ENCODE measurements at regions not wholly inside any gene's neighbourhood (a gene's known extent, or its start where the extent isn't known, plus 50 kb on each side); places are given as distances from the start of the nearest gene placed in this dataset.

DNA sequence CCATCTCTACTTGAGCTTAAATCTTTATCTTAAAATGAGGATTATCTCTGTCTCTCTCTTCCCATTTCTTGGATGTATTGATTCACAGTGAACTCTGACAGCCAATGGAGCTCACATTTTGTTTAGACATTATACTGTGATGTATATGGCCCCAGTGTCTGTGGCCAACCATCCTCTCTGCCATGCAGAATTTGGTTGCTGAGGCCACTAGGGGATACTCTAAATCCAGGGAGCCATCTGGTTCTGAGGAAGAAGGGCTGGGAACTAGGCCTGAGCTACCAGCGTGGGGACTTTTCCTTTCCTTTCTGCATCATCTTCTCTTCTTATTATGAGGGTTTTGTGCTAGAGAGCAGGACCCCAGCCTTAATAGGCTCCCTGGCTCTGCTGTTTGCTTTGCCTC, 59.1 kb upstream of the RIPOR2 start:
- H3K36me3 ChIP-seq, result no peaks in the 10 kb centered on the region
- TF ChIP-seq, protein P1, sequence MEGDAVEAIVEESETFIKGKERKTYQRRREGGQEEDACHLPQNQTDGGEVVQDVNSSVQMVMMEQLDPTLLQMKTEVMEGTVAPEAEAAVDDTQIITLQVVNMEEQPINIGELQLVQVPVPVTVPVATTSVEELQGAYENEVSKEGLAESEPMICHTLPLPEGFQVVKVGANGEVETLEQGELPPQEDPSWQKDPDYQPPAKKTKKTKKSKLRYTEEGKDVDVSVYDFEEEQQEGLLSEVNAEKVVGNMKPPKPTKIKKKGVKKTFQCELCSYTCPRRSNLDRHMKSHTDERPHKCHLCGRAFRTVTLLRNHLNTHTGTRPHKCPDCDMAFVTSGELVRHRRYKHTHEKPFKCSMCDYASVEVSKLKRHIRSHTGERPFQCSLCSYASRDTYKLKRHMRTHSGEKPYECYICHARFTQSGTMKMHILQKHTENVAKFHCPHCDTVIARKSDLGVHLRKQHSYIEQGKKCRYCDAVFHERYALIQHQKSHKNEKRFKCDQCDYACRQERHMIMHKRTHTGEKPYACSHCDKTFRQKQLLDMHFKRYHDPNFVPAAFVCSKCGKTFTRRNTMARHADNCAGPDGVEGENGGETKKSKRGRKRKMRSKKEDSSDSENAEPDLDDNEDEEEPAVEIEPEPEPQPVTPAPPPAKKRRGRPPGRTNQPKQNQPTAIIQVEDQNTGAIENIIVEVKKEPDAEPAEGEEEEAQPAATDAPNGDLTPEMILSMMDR (IDR thresholded peaks at IDR 0.05), result no peak
- no peak overlapping the region for H3K4me3 ChIP-seq
- no peaks in the 10 kb centered on the region for H3K9me3 ChIP-seq
- no peaks in the 10 kb centered on the region for H3K4me1 ChIP-seq
- intact Hi-C loops (cut with DNase I), result loop anchor here (5.0 kb wide), 1 partner anchor 138 kb away; no protein-coding TSS in a partner anchor
- H3K27ac ChIP-seq, result no peak overlapping the region
- DNase-seq (ENCODE audit: low spot score in 2 of 2), result no peak
- H3K27me3 ChIP-seq, result no peaks in the 10 kb centered on the region

DNA sequence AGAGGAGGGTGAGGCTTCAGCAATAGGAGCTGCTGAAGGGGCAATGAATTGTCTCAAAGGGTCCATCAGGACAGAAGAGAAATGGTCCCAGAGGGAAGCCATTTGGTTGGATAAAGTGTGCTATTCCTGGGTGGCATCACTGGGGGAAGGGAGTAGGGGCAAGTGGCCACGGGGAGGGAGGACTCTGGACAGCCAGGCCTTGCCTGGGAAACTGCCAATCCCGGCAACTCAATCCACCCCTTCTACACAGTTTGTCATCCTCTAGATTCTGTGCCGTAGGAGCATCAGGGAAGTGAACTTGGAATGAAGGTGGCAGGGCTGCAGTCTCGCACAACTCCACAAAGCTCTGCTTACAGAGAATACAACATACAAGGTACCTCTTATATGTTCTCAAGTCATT, 59.5 kb upstream of the RIPOR2 start:
- Histone ChIP-seq H3K4me1 (no peaks in the 10 kb centered on the region), H3K27me3 (no peaks in the 10 kb centered on the region), H3K36me3 (no peaks in the 10 kb centered on the region), H3K27ac (no peak overlapping the region), H3K4me3 (no peak overlapping the region), H3K9me3 (no peaks in the 10 kb centered on the region)
- DNase-seq (ENCODE audit: low spot score in 2 of 2), result no peak
- intact Hi-C loops (cut with DNase I), result no loop called here
- TF ChIP-seq, protein P1 (IDR thresholded peaks at IDR 0.05), result no peak

DNA sequence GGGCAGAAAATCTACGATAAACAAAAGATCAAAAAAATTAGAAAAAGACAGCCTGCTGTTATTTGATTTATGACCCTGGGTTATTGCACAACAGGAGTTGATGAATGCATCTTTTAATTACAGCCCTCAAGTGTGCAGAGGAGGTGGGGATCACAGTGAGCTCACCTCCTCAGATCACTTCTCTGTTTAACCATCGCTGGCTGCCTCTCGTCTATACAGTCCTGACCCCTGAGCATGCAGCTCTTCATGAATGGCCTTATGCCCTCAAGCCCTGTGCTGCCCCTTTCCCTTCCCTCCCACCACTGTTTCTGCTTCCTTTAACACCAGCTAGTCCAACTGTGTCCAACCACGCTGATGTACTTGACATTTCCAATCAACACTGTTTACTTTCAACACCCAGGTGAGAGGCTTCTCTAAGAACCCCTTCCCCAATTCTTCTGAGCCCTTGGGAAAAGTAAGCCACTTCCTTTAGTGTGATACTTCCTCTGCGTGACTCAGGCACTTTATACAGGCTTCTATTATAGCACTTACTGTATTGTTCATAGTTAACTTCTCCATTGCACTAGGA, 60.6 kb upstream of the RIPOR2 start:
- no peak for DNase-seq (ENCODE audit: low spot score in 2 of 2)
- Histone ChIP-seq H3K36me3 (no peaks in the 10 kb centered on the region), H3K27me3 (no peaks in the 10 kb centered on the region), H3K4me3 (no peak overlapping the region), H3K9me3 (no peaks in the 10 kb centered on the region), H3K4me1 (no peaks in the 10 kb centered on the region), H3K27ac (no peak overlapping the region)
- TF ChIP-seq, protein P1 (IDR thresholded peaks at IDR 0.05), result no peak
- intact Hi-C loops (cut with DNase I), result no loop called here

DNA sequence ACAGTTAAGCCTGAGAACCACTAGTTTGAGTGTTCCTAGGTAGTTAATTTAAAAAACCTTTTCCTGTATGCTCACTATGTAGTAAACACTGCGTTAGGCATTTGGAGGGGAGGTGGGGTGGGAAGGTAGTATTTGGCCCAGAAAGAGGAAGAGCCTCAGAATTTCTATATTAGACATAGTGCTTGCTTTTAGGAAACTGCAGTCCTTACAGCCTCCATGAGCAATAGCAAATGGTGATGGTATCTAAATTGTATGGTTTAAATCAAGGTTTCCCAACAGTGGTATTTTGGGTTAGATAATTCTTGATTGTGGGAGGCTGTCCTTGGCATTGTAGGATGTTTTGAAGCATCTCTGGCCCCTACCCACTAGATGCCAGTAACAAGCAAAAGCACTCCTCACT, 61.5 kb upstream of the RIPOR2 start:
- Histone ChIP-seq H3K27ac (no peak overlapping the region), H3K4me3 (no peak overlapping the region), H3K4me1 (no peaks in the 10 kb centered on the region), H3K27me3 (no peaks in the 10 kb centered on the region), H3K36me3 (no peaks in the 10 kb centered on the region), H3K9me3 (no peaks in the 10 kb centered on the region)
- no peak for DNase-seq (ENCODE audit: low spot score in 2 of 2)
- TF ChIP-seq, protein P1 (IDR thresholded peaks at IDR 0.05), result no peak
- intact Hi-C loops (cut with DNase I), result no loop called here

DNA sequence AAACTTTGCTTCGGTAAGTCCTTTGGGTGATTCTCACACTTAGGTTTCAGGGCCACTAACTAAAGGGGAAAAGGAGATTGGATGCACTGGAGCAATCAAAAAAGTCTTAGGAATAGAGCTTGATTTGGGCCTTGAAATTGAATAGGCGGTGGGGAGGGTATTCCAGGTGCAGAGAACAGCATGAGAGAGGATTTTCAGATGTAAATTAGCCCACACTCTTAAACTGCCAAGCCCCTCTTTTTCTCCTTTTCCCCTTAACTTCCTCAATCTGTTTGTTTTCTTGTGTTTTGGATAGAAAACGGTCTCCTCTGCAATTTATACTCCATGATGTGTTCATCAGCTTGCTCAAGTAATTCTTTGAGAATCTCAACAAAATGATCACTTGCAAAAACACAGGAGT, 62.1 kb upstream of the RIPOR2 start:
- H3K27me3 ChIP-seq, result no peaks in the 10 kb centered on the region
- intact Hi-C loops (cut with DNase I), result no loop called here
- TF ChIP-seq, protein P1 (IDR thresholded peaks at IDR 0.05), result no peak
- H3K4me3 ChIP-seq, result no peak overlapping the region
- H3K36me3 ChIP-seq, result no peaks in the 10 kb centered on the region
- no peaks in the 10 kb centered on the region for H3K9me3 ChIP-seq
- H3K4me1 ChIP-seq, result no peaks in the 10 kb centered on the region
- no peak for DNase-seq (ENCODE audit: low spot score in 2 of 2)
- no peak overlapping the region for H3K27ac ChIP-seq
